H9 (cell line): ENCODE measurements at regions not wholly inside any gene's neighbourhood (a gene's known extent, or its start where the extent isn't known, plus 50 kb on each side); places are given as distances from the start of the nearest gene placed in this dataset.

Experiments used
- DNase-seq: peaks from one replicate; pipeline ENCODE4 v3.0.0-alpha.2; 2017
- H2AFZ ChIP-seq: one replicate; pipeline ENCODE4 v1.6.1; 2013; ENCODE audit warnings: mild to moderate bottlenecking, low read length, control low read depth, moderate library complexity
- H2AK5ac ChIP-seq: 2 replicates; pipeline ENCODE4 v1.6.1; 2013; ENCODE audit warnings: low read length, control low read depth, mixed read lengths; ENCODE audit not compliant: insufficient read length
- H2BK120ac ChIP-seq: one replicate; pipeline ENCODE4 v1.6.1; 2013; ENCODE audit warnings: low read depth, mild to moderate bottlenecking, low read length, control low read depth, inconsistent platforms; ENCODE audit not compliant: poor library complexity, severe bottlenecking
- H2BK12ac ChIP-seq: 2 replicates; pipeline ENCODE4 v1.6.1; 2013; ENCODE audit warnings: low read length, control low read depth, mixed read lengths, low read depth; ENCODE audit not compliant: insufficient read length
- H2BK15ac ChIP-seq: 2 replicates; pipeline ENCODE4 v1.6.1; 2013; ENCODE audit warnings: low read depth, low read length, control low read depth
- H2BK20ac ChIP-seq: one replicate; pipeline ENCODE4 v1.6.1; 2013; ENCODE audit warnings: low read depth, mild to moderate bottlenecking, low read length, control low read depth, inconsistent platforms; ENCODE audit not compliant: poor library complexity, severe bottlenecking
- H2BK5ac ChIP-seq: 2 replicates; pipeline ENCODE4 v1.6.1; 2013; ENCODE audit warnings: low read length, control low read depth, mixed read lengths; ENCODE audit not compliant: insufficient read length
- H3K14ac ChIP-seq: 2 replicates; pipeline ENCODE4 v1.6.1; 2013; ENCODE audit warnings: low read length, control low read depth; ENCODE audit not compliant: insufficient read depth
- H3K18ac ChIP-seq: 2 replicates; pipeline ENCODE4 v1.6.1; 2013; ENCODE audit warnings: low read depth, mild to moderate bottlenecking, mixed read lengths, low read length, control low read depth; ENCODE audit not compliant: insufficient read length
- H3K23ac ChIP-seq: 2 replicates; pipeline ENCODE4 v1.6.1; 2013; ENCODE audit warnings: low read length, control low read depth, mixed read lengths, low read depth; ENCODE audit not compliant: insufficient read length
- H3K23me2 ChIP-seq: 2 replicates; pipeline ENCODE4 v1.6.1; 2013; ENCODE audit warnings: low read depth, mild to moderate bottlenecking, mixed read lengths, low read length, control low read depth; ENCODE audit not compliant: insufficient read length, poor library complexity, severe bottlenecking
- H3K27ac ChIP-seq: 2 replicates; pipeline ENCODE4 v1.5.1; 2013; ENCODE audit warnings: low read length, control low read depth, mixed read lengths, low read depth; ENCODE audit not compliant: insufficient read length
- H3K27me3 ChIP-seq: 2 replicates; pipeline ENCODE4 v1.6.1; 2013; ENCODE audit warnings: low read length, control low read depth, inconsistent platforms; ENCODE audit not compliant: insufficient read depth
- H3K4ac ChIP-seq: 2 replicates; pipeline ENCODE4 v1.6.1; 2013; ENCODE audit warnings: low read depth, mild to moderate bottlenecking, control low read depth, inconsistent platforms, low read length, moderate library complexity
- H3K4me1 ChIP-seq: 2 replicates; pipeline ENCODE4 v1.6.1; 2013; ENCODE audit warnings: low read length, control low read depth, inconsistent platforms; ENCODE audit not compliant: insufficient read depth
- H3K4me2 ChIP-seq: 2 replicates; pipeline ENCODE4 v1.6.1; 2013; ENCODE audit warnings: low read length, control low read depth, mixed read lengths; ENCODE audit not compliant: insufficient read length, insufficient read depth
- H3K56ac ChIP-seq: 2 replicates; pipeline ENCODE4 v1.6.1; 2013; ENCODE audit warnings: low read depth, mild to moderate bottlenecking, mixed read lengths, low read length, control low read depth; ENCODE audit not compliant: insufficient read length
- H3K79me1 ChIP-seq: 2 replicates; pipeline ENCODE4 v1.6.1; 2013; ENCODE audit warnings: low read depth, mild to moderate bottlenecking, moderate library complexity, low read length, control low read depth, inconsistent platforms; ENCODE audit not compliant: insufficient read depth, poor library complexity, severe bottlenecking
- H3K79me2 ChIP-seq: 2 replicates; pipeline ENCODE4 v1.6.1; 2013; ENCODE audit warnings: low read length, control low read depth, inconsistent platforms; ENCODE audit not compliant: insufficient read depth
- H3K9ac ChIP-seq: 2 replicates; pipeline ENCODE4 v1.6.1; 2013; ENCODE audit warnings: low read length, control low read depth, mixed read lengths; ENCODE audit not compliant: insufficient read length; ENCODE audit errors: extremely low read depth
- H3K9me3 ChIP-seq: one replicate; pipeline ENCODE4 v1.6.1; 2013; ENCODE audit warnings: low read depth, low read length, inconsistent platforms; ENCODE audit not compliant: control insufficient read depth
- H3T11ph ChIP-seq: one replicate; pipeline ENCODE4 v1.6.1; 2013; ENCODE audit warnings: mild to moderate bottlenecking, low read length, control low read depth, inconsistent platforms
- H4K20me1 ChIP-seq: one replicate; pipeline ENCODE4 v1.6.1; 2013; ENCODE audit not compliant: control insufficient read depth, insufficient read length, insufficient read depth
- H4K5ac ChIP-seq: 2 replicates; pipeline ENCODE4 v1.6.1; 2013; ENCODE audit warnings: low read depth, mild to moderate bottlenecking, mixed read lengths, low read length, control low read depth; ENCODE audit not compliant: insufficient read length
- H4K8ac ChIP-seq: replicated peaks from 2 replicates; pipeline ENCODE4 v1.6.1; 2013; ENCODE audit warnings: low read length, control low read depth, mixed read lengths, low read depth; ENCODE audit not compliant: insufficient read length
- H4K91ac ChIP-seq: 2 replicates; pipeline ENCODE4 v1.6.1; 2013; ENCODE audit warnings: low read depth, mild to moderate bottlenecking, moderate library complexity, mixed read lengths, low read length, control low read depth; ENCODE audit not compliant: insufficient read length
- H3K27ac Mint-ChIP-seq, 3 experiments: 2 replicates in 2 of 3; 3 replicates in 1 of 3; pipeline ENCODE4 v1.8.0; 2020 to 2021; ENCODE audit warnings: mixed read lengths in 3 of 3, mild to moderate bottlenecking in 1 of 3, moderate library complexity in 1 of 3
- H3K27me3 Mint-ChIP-seq: 2 replicates; pipeline ENCODE4 v1.8.0; 2021; ENCODE audit warnings: low read depth, mild to moderate bottlenecking, moderate library complexity, mixed read lengths
- H3K36me3 Mint-ChIP-seq, 3 experiments: 2 replicates in 2 of 3; 3 replicates in 1 of 3; pipeline ENCODE4 v1.8.0; 2020 to 2021; ENCODE audit warnings: low read depth in 3 of 3, mixed read lengths in 3 of 3; ENCODE audit not compliant: insufficient read depth in 1 of 3
- H3K4me1 Mint-ChIP-seq, 2 experiments: 2 replicates each; pipeline ENCODE4 v1.8.0; 2020; ENCODE audit warnings: mixed read lengths in 2 of 2
- H3K4me3 Mint-ChIP-seq, 2 experiments: 2 replicates in 1 of 2; 3 replicates in 1 of 2; pipeline ENCODE4 v1.8.0; 2020 to 2021; ENCODE audit warnings: mild to moderate bottlenecking in 2 of 2, mixed read lengths in 2 of 2, moderate library complexity in 1 of 2
- H3K9me3 Mint-ChIP-seq, 2 experiments: 2 replicates in 1 of 2; 3 replicates in 1 of 2; pipeline ENCODE4 v1.8.0; 2020; ENCODE audit warnings: mild to moderate bottlenecking in 2 of 2, mixed read lengths in 2 of 2, moderate library complexity in 1 of 2
- WGBS: extraction: QIAGEN DNeasy Blood & Tissue Kit; methylation state at CpG from one replicate; pipeline ENCODE4 v1.1.7; 2013; ENCODE audit warnings: missing lambda C conversion rate, low lambda C conversion rate, mixed read lengths; ENCODE audit not compliant: insufficient read length; ENCODE audit errors: extremely low coverage; 5-methylcytosine and 5-hydroxymethylcytosine counted together
- TF ChIP-seq, protein P1 (sequence below): fragments of 200-600 bp; sonication (generic); conservative IDR thresholded peaks from 3 replicates; pipeline ENCODE4 v1.8.0; 2021; ENCODE audit warnings: antibody characterized with exemption, mild to moderate bottlenecking

DNA sequence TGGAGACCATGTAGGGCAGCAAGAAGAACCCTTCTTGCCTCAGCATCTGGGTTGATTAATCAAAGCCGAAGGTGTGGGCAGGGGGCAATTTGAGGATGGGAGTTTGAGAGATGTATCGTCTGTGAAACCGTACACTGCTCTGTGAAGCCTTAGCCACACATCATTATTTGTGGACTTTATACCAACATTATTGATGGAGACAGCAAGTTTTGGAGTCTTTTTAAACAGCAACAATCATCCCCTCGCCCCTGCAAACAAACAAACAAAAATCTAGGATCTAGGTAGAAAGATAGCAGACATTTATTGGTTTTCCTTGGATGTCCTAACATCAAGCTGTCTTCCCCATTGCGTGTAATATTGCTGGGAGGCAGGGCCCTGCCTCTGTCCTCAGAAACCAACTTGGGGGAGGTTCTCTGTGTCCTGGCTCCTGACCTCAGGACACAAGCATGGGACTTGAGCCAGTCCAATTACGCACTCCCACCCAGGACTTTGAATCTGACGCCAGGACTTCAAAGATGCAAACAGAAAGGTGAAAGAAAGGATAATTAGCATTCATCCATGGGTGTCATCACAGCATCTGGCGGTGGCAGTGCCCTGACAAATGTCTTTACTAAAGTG lies 61.6 kb upstream of the PLET1 start:
- H3K4me2 ChIP-seq, result no peak overlapping the region
- no peak overlapping the region for H3K27ac ChIP-seq
- WGBS, result no CpG with 5 or more reads among the region's 8 CpGs

More for the DNA sequence above, 61.6 kb upstream of the PLET1 start:
- H3K27me3 Mint-ChIP-seq, result peaks cover 5% of the 10 kb centered on the region
- H3K4me3 Mint-ChIP-seq, result no peak overlapping the region
- peaks cover 7% of the 10 kb centered on the region for H3K4me1 ChIP-seq
- no peak overlapping the region for H3K56ac ChIP-seq
- no peaks in the 10 kb centered on the region for H3K9me3 ChIP-seq
- H3K79me1 ChIP-seq, result no peaks in the 10 kb centered on the region
- no peaks in the 10 kb centered on the region for H3K79me2 ChIP-seq
- no peak overlapping the region for H2BK12ac ChIP-seq
- H3T11ph ChIP-seq, result no peak overlapping the region
- H3K9ac ChIP-seq, result no peak overlapping the region
- no peak overlapping the region for H2AFZ ChIP-seq
- H3K14ac ChIP-seq, result no peak overlapping the region
- H2BK5ac ChIP-seq, result no peak overlapping the region
- no peaks in the 10 kb centered on the region for H3K23me2 ChIP-seq
- H2BK120ac ChIP-seq, result no peak overlapping the region
- no peak overlapping the region; a peak in 1 of 7 replicates for H3K27ac Mint-ChIP-seq
- H3K4ac ChIP-seq, result no peak overlapping the region
- H2AK5ac ChIP-seq, result no peak overlapping the region
- no peak overlapping the region for H4K91ac ChIP-seq
- no peaks in the 10 kb centered on the region for H4K20me1 ChIP-seq
- H3K18ac ChIP-seq, result no peak overlapping the region
- H4K8ac ChIP-seq, result no peak overlapping the region
- peaks cover 5 to 6% (median 5%) of the 10 kb centered on the region in 3 experiments; a peak in 6 of 7 replicates for H3K36me3 Mint-ChIP-seq
- H2BK15ac ChIP-seq, result no peak overlapping the region
- TF ChIP-seq, protein P1, sequence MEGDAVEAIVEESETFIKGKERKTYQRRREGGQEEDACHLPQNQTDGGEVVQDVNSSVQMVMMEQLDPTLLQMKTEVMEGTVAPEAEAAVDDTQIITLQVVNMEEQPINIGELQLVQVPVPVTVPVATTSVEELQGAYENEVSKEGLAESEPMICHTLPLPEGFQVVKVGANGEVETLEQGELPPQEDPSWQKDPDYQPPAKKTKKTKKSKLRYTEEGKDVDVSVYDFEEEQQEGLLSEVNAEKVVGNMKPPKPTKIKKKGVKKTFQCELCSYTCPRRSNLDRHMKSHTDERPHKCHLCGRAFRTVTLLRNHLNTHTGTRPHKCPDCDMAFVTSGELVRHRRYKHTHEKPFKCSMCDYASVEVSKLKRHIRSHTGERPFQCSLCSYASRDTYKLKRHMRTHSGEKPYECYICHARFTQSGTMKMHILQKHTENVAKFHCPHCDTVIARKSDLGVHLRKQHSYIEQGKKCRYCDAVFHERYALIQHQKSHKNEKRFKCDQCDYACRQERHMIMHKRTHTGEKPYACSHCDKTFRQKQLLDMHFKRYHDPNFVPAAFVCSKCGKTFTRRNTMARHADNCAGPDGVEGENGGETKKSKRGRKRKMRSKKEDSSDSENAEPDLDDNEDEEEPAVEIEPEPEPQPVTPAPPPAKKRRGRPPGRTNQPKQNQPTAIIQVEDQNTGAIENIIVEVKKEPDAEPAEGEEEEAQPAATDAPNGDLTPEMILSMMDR, result no peak
- DNase-seq, result no peak
- peaks cover 10 to 17% of the 10 kb centered on the region in 2 experiments for H3K9me3 Mint-ChIP-seq
- H3K23ac ChIP-seq, result no peak overlapping the region
- peaks cover 17 to 22% of the 10 kb centered on the region in 2 experiments for H3K4me1 Mint-ChIP-seq
- H2BK20ac ChIP-seq, result no peak overlapping the region
- no peak overlapping the region for H4K5ac ChIP-seq
- no peaks in the 10 kb centered on the region for H3K27me3 ChIP-seq
